ENCODE measurements at regions not wholly inside any gene's neighbourhood (a gene's known extent, or its start where the extent isn't known, plus 50 kb on each side); places are given as distances from the start of the nearest gene placed in this dataset.

GRCh38 chr2:129883121-129883520 is 96.3 kb upstream of the RAB6C start:
- Histone ChIP-seq H3K27ac (ENCODE audit: low read depth in 1 of 2, low read length in 2 of 2) (no peak overlapping the region), H3K4me3 (ENCODE audit: low read depth in 1 of 3, low read length in 3 of 3) (no peak overlapping the region), H3K36me3 (ENCODE audit: control insufficient read depth in 4 of 4, insufficient read depth in 3 of 4, low read depth in 1 of 4, low read length in 3 of 4) (no peaks in the 10 kb centered on the region), H3K27me3 (ENCODE audit: control insufficient read depth in 4 of 4, insufficient read depth in 4 of 4, low read length in 3 of 4) (no peaks in the 10 kb centered on the region), H3K4me1 (ENCODE audit: control insufficient read depth in 4 of 4, insufficient read depth in 4 of 4, low read length in 3 of 4) (peaks cover 0 to 2% (median under 1%) of the 10 kb centered on the region in 4 donors), H3K9me3 (ENCODE audit: control insufficient read depth in 4 of 4, low read length in 3 of 4) (no peaks in the 10 kb centered on the region), H3K9ac (ENCODE audit: low read depth in 1 of 2, low read length in 2 of 2) (no peak overlapping the region)
- DNase-seq (ENCODE audit: low spot score), result no peak
- 89% methylated on average over 3 of the region's 3 CpGs for WGBS
- TF ChIP-seq RAD21 (IDR thresholded peaks at IDR 0.05), result no peak
- TF ChIP-seq NR2F2 (IDR thresholded peaks at IDR 0.05), result no peak
- TF ChIP-seq GABPA (IDR thresholded peaks at IDR 0.05 in 1 of 2, conservative IDR thresholded peaks at IDR 0.05 in 1 of 2), result no peak
- no peak for TF ChIP-seq YY1 (IDR thresholded peaks at IDR 0.05)
- no peak for TF ChIP-seq HNF4G (IDR thresholded peaks at IDR 0.05)
- no peak for TF ChIP-seq FOXA2 (IDR thresholded peaks at IDR 0.05)
- TF ChIP-seq, protein P1, sequence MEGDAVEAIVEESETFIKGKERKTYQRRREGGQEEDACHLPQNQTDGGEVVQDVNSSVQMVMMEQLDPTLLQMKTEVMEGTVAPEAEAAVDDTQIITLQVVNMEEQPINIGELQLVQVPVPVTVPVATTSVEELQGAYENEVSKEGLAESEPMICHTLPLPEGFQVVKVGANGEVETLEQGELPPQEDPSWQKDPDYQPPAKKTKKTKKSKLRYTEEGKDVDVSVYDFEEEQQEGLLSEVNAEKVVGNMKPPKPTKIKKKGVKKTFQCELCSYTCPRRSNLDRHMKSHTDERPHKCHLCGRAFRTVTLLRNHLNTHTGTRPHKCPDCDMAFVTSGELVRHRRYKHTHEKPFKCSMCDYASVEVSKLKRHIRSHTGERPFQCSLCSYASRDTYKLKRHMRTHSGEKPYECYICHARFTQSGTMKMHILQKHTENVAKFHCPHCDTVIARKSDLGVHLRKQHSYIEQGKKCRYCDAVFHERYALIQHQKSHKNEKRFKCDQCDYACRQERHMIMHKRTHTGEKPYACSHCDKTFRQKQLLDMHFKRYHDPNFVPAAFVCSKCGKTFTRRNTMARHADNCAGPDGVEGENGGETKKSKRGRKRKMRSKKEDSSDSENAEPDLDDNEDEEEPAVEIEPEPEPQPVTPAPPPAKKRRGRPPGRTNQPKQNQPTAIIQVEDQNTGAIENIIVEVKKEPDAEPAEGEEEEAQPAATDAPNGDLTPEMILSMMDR (IDR thresholded peaks at IDR 0.05; ENCODE audit: low read depth, low read length, missing input control), result no peak
- TF ChIP-seq SP1 (IDR thresholded peaks at IDR 0.05), result no peak
- TF ChIP-seq EGR1 (IDR thresholded peaks at IDR 0.05; ENCODE audit: low read depth in 2 of 2), result no peak
- TF ChIP-seq HNF4A (conservative IDR thresholded peaks at IDR 0.05), result no peak

- H3K27ac ChIP-seq (ENCODE audit: low read depth in 1 of 2, low read length in 2 of 2), result no peak overlapping the region
- no peaks in the 10 kb centered on the region for H3K9me3 ChIP-seq (ENCODE audit: control insufficient read depth in 4 of 4, low read length in 3 of 4)
- TF ChIP-seq MAX (IDR thresholded peaks at IDR 0.05), result no peak
- TF ChIP-seq HNF4A (conservative IDR thresholded peaks at IDR 0.05), result no peak
- no peak for TF ChIP-seq RAD21 (IDR thresholded peaks at IDR 0.05)
- TF ChIP-seq, protein P1 (IDR thresholded peaks at IDR 0.05; ENCODE audit: low read depth, low read length, missing input control), result no peak
- no peak for TF ChIP-seq YY1 (IDR thresholded peaks at IDR 0.05)
- TF ChIP-seq REST (IDR thresholded peaks at IDR 0.05), result no peak
- TF ChIP-seq NR2F2 (IDR thresholded peaks at IDR 0.05), result no peak
- TF ChIP-seq TAF1 (conservative IDR thresholded peaks at IDR 0.05), result no peak
- TF ChIP-seq JUND (IDR thresholded peaks at IDR 0.05), result no peak
- TF ChIP-seq ATF3 (IDR thresholded peaks at IDR 0.05), result no peak
- TF ChIP-seq GABPA (IDR thresholded peaks at IDR 0.05 in 1 of 2, conservative IDR thresholded peaks at IDR 0.05 in 1 of 2), result no peak
- no peak for TF ChIP-seq SP1 (IDR thresholded peaks at IDR 0.05)
- no peak for TF ChIP-seq EGR1 (IDR thresholded peaks at IDR 0.05; ENCODE audit: low read depth in 2 of 2)
- DNase-seq (ENCODE audit: low spot score), result no peak
- H3K4me1 ChIP-seq (ENCODE audit: control insufficient read depth in 4 of 4, insufficient read depth in 4 of 4, low read length in 3 of 4), result no peaks in the 10 kb centered on the region
- H3K36me3 ChIP-seq (ENCODE audit: control insufficient read depth in 4 of 4, insufficient read depth in 3 of 4, low read depth in 1 of 4, low read length in 3 of 4), result no peaks in the 10 kb centered on the region
- no peaks in the 10 kb centered on the region for H3K27me3 ChIP-seq (ENCODE audit: control insufficient read depth in 4 of 4, insufficient read depth in 4 of 4, low read length in 3 of 4)
- 77% methylated on average over 4 of the region's 4 CpGs for WGBS
- H3K4me3 ChIP-seq (ENCODE audit: low read depth in 1 of 3, low read length in 3 of 3), result no peak overlapping the region
- H3K9ac ChIP-seq (ENCODE audit: low read depth in 1 of 2, low read length in 2 of 2), result no peak overlapping the region
Measured at GRCh38 chr2:129884221-129884786, 95.2 kb upstream of the RAB6C start.

Data from liver (tissue), 8 donors.